ENCODE measurements at regions not wholly inside any gene's neighbourhood (a gene's known extent, or its start where the extent isn't known, plus 50 kb on each side); places are given as distances from the start of the nearest gene placed in this dataset.
"Not testable (repeated sequence)": the region's sequence is repeated elsewhere in the genome, so short reads cannot be mapped to it uniquely, and the experiment has no call there.

DNA sequence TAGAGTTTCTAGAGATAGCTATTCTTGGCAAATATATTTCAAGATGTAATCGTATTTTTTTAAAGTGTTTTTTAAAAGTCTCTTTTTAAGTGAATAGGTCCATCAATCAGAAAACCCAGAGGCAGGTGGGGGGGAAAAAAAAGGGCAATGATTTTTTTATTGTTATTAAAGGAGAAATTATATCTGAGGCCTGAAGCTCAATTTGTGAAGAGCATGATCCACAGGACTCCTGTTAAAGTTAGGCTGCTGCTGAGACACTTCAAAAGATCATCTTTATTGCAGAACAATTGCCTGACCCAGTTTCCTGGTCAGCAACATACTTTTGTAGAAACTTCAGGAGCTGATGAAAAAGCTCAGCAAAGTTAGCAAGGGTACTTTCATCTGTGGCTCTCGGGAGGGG, 326.2 kb downstream of the RASEF start:
- 86 to 90% methylated on average over 1 of the region's 2 CpGs for WGBS, 2 experiments (ENCODE audit: insufficient coverage in 2 of 2)
- Histone ChIP-seq H3K4me1 (ENCODE audit: control insufficient read depth, insufficient read depth, low read length, poor library complexity, severe bottlenecking) (no peaks in the 10 kb centered on the region), H3K36me3 (ENCODE audit: control insufficient read depth, insufficient read depth, low read length) (no peaks in the 10 kb centered on the region)

DNA sequence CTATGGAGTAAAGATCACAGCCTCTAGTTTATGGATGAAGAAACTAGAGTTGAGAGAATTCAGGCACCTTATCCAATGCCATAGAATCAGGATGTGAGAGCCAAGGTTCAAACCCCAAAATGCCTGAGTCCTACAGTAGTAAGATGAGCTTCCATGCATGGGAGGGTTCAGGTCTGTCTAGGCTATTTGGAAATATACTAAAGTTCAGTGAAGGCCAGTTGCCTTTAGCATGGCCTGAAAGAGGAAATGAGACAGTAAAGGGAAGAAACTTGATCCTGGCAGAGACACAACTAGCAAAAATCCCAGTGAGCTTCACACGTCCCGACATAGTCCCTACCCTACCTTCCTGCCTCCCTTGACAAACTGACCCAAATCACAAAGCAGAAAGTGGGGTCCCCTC, 317.0 kb downstream of the RASEF start:
- WGBS, 2 experiments (ENCODE audit: insufficient coverage in 2 of 2): 80% methylated on average over 1 of the region's 2 CpGs; no CpG with 5 or more reads in 1 of the 2 experiments
- no peaks in the 10 kb centered on the region for H3K9me3 ChIP-seq (ENCODE audit: control insufficient read depth, low read length)
- no peak overlapping the region for H3K4me3 ChIP-seq (ENCODE audit: extremely low read depth, insufficient read depth, low read length, poor library complexity, severe bottlenecking)
- H3K36me3 ChIP-seq (ENCODE audit: control insufficient read depth, insufficient read depth, low read length): no peaks in the 10 kb centered on the region
- no peaks in the 10 kb centered on the region for H3K4me1 ChIP-seq (ENCODE audit: control insufficient read depth, insufficient read depth, low read length, poor library complexity, severe bottlenecking)
- no peak overlapping the region for H3K27ac ChIP-seq (ENCODE audit: low read depth, low read length, severe bottlenecking)

More for the DNA sequence above, 326.2 kb downstream of the RASEF start:
- Histone ChIP-seq H3K4me3 (ENCODE audit: extremely low read depth, insufficient read depth, low read length, poor library complexity, severe bottlenecking) (no peak overlapping the region), H3K9me3 (ENCODE audit: control insufficient read depth, low read length) (no peaks in the 10 kb centered on the region), H3K27ac (ENCODE audit: low read depth, low read length, severe bottlenecking) (no peak overlapping the region)

DNA sequence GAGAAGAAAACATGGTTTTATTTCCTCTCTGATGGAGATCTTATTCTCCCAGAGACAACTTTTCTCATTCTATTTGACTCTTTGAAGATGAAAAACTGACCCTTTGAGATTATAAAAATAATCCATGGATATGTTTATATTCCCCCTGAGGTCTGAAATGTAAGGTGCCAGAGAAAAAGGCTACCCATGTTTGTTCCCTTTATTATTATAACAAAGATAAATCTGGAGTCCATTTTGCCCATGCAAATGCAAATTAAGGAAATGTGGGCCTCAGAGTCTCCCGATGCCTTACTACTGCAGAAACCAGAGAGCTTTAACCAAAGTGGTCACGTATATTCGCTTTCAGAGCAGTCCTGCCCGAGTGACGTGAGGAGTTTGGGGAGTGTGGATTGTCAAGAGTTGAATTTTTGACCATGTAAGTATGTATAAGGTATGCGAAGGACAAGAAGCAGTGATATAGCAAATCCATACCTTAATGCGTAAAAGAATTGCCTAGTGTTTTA, 312.5 kb downstream of the RASEF start:
- Histone ChIP-seq H3K4me3 (ENCODE audit: extremely low read depth, insufficient read depth, low read length, poor library complexity, severe bottlenecking) (no peak overlapping the region), H3K36me3 (ENCODE audit: control insufficient read depth, insufficient read depth, low read length) (no peaks in the 10 kb centered on the region), H3K27ac (ENCODE audit: low read depth, low read length, severe bottlenecking) (no peak overlapping the region), H3K4me1 (ENCODE audit: control insufficient read depth, insufficient read depth, low read length, poor library complexity, severe bottlenecking) (no peaks in the 10 kb centered on the region), H3K9me3 (ENCODE audit: control insufficient read depth, low read length) (no peaks in the 10 kb centered on the region)
- 69 to 79% methylated on average over 5 of the region's 7 CpGs for WGBS, 2 experiments (ENCODE audit: insufficient coverage in 2 of 2)

DNA sequence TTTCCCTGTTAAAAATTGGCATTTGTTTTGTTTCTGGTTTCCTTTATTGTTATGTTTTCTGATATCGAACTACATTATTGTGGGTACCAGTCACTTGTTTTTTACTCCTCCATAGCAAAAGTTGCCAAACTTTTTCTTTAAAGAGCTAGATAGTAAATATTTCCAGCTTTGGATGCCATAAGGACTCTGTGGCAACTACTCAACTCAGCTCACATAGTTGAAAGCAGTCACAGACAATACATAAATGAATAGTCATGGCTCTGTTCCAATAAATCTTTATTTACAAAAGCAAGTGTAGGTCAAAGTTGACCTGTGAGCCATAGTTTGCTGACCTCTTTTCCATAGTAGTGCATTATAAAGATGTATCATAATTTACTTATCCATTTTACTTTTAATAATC, 305.0 kb downstream of the RASEF start:
- H3K27ac ChIP-seq (ENCODE audit: low read depth, low read length, severe bottlenecking): no peak overlapping the region
- WGBS, 2 experiments (ENCODE audit: insufficient coverage in 2 of 2): no CpG with 5 or more reads among the region's 1 CpG
- H3K36me3 ChIP-seq (ENCODE audit: control insufficient read depth, insufficient read depth, low read length): no peaks in the 10 kb centered on the region
- H3K4me1 ChIP-seq (ENCODE audit: control insufficient read depth, insufficient read depth, low read length, poor library complexity, severe bottlenecking): no peaks in the 10 kb centered on the region
- no peak overlapping the region for H3K4me3 ChIP-seq (ENCODE audit: extremely low read depth, insufficient read depth, low read length, poor library complexity, severe bottlenecking)
- no peaks in the 10 kb centered on the region for H3K9me3 ChIP-seq (ENCODE audit: control insufficient read depth, low read length)

DNA sequence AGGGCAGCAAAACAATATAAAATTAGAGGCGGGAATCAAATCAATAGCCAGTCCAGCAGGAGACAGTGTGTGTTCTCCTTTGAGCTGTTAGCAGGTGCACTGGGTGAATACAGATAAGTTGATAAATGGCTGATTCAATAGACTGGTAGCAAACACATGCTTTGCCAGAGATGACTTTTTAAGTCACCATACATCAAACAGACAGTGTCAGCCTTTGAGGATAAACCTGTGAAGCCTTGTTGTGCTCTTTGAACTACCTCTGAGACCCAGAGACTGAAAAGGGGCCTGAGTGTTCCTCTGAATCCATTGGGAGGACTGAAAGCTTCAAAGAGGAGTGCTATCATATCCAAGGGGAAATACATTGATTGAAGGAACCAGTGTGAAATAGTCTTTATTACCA, 301.9 kb downstream of the RASEF start:
- WGBS, 2 experiments (ENCODE audit: insufficient coverage in 2 of 2): 100% methylated on average over 1 of the region's 1 CpG; no CpG with 5 or more reads in 1 of the 2 experiments
- Histone ChIP-seq H3K4me3 (ENCODE audit: extremely low read depth, insufficient read depth, low read length, poor library complexity, severe bottlenecking) (no peak overlapping the region), H3K36me3 (ENCODE audit: control insufficient read depth, insufficient read depth, low read length) (no peaks in the 10 kb centered on the region), H3K9me3 (ENCODE audit: control insufficient read depth, low read length) (no peaks in the 10 kb centered on the region), H3K4me1 (ENCODE audit: control insufficient read depth, insufficient read depth, low read length, poor library complexity, severe bottlenecking) (no peaks in the 10 kb centered on the region), H3K27ac (ENCODE audit: low read depth, low read length, severe bottlenecking) (no peak overlapping the region)

DNA sequence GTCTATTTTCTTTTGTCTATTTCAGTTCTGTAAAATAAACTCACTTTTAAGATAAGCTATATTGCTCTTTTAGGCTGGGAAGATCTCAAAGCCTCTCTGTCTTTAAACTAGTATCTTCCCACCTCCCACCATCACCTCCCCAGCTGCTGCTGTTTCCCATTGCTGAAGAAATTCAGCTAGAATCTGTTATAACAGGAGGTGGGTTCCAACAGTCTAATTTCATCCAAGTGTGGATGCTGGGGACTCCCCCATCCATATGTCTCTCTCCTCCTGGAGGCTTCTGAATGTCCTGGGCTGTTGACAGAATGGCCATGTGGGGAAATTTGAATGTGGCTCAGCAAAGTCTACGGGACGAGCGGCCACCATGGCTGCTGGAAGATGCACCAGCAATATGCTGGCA, 301.0 kb downstream of the RASEF start:
- 95 to 100% methylated on average over 1 to 3 of the region's 3 CpGs for WGBS, 2 experiments (ENCODE audit: insufficient coverage in 2 of 2)
- no peaks in the 10 kb centered on the region for H3K9me3 ChIP-seq (ENCODE audit: control insufficient read depth, low read length)
- H3K36me3 ChIP-seq (ENCODE audit: control insufficient read depth, insufficient read depth, low read length): no peaks in the 10 kb centered on the region
- no peak overlapping the region for H3K27ac ChIP-seq (ENCODE audit: low read depth, low read length, severe bottlenecking)
- no peak overlapping the region for H3K4me3 ChIP-seq (ENCODE audit: extremely low read depth, insufficient read depth, low read length, poor library complexity, severe bottlenecking)
- H3K4me1 ChIP-seq (ENCODE audit: control insufficient read depth, insufficient read depth, low read length, poor library complexity, severe bottlenecking): no peaks in the 10 kb centered on the region

DNA sequence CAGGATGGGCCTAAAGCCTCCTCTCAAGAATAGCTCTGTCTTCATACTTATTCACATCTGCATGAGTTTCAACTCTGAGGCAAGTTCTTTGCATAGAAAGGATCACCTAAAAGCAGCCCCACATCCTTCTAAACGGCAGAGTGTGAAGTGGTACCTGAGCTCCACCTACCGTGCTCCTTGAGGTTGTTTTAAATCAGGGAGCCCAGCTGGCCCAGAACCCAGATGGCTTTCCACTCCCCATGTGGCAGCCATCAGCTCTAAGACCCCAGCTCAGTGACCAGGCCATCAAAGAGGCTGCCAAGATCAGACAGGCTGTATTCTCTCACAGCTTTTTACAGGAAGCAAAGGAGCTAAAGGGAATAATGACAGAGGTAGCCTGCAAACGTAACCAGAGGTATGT, 299.3 kb downstream of the RASEF start:
- 33 to 57% methylated on average over 1 of the region's 3 CpGs for WGBS, 2 experiments (ENCODE audit: insufficient coverage in 2 of 2)
- H3K4me3 ChIP-seq (ENCODE audit: extremely low read depth, insufficient read depth, low read length, poor library complexity, severe bottlenecking): no peak overlapping the region
- no peak overlapping the region for H3K27ac ChIP-seq (ENCODE audit: low read depth, low read length, severe bottlenecking)

DNA sequence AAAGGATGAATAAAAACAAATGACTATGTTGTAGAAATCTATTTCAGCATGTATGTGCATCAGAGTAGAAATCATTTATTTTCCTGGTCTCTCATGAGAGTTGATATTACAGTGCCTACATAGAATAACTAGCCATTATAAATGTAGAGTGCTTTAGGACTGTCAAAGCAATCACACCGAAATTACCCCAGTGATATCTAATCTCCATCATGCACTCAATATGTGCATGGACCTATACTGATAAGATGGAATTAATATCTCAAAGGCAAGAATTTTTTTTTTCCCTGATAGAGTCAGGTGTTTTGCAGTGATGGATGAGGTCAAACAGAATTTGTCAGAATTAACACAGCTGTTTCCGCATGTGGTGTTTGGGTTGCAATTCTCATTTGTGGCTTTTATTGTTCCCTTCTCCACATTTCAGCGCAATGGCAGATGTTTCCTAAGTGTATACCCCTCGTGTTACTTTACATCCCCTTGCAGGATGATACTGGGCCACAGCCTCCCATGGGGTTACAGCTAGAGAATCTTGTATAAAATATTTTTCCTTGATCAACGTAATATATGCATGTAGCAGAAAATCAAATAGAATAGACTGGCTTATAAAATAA, 298.8 kb downstream of the RASEF start:
- Histone ChIP-seq H3K27ac (ENCODE audit: low read depth, low read length, severe bottlenecking) (no peak overlapping the region), H3K4me3 (ENCODE audit: extremely low read depth, insufficient read depth, low read length, poor library complexity, severe bottlenecking) (no peak overlapping the region), H3K4me1 (ENCODE audit: control insufficient read depth, insufficient read depth, low read length, poor library complexity, severe bottlenecking) (no peaks in the 10 kb centered on the region), H3K36me3 (ENCODE audit: control insufficient read depth, insufficient read depth, low read length) (no peaks in the 10 kb centered on the region), H3K9me3 (ENCODE audit: control insufficient read depth, low read length) (no peaks in the 10 kb centered on the region)
- WGBS, 2 experiments (ENCODE audit: insufficient coverage in 2 of 2): 83 to 100% methylated on average over 2 of the region's 5 CpGs

More for the DNA sequence above, 299.3 kb downstream of the RASEF start:
- Histone ChIP-seq H3K4me1 (ENCODE audit: control insufficient read depth, insufficient read depth, low read length, poor library complexity, severe bottlenecking) (no peaks in the 10 kb centered on the region), H3K9me3 (ENCODE audit: control insufficient read depth, low read length) (no peaks in the 10 kb centered on the region), H3K36me3 (ENCODE audit: control insufficient read depth, insufficient read depth, low read length) (no peaks in the 10 kb centered on the region)

DNA sequence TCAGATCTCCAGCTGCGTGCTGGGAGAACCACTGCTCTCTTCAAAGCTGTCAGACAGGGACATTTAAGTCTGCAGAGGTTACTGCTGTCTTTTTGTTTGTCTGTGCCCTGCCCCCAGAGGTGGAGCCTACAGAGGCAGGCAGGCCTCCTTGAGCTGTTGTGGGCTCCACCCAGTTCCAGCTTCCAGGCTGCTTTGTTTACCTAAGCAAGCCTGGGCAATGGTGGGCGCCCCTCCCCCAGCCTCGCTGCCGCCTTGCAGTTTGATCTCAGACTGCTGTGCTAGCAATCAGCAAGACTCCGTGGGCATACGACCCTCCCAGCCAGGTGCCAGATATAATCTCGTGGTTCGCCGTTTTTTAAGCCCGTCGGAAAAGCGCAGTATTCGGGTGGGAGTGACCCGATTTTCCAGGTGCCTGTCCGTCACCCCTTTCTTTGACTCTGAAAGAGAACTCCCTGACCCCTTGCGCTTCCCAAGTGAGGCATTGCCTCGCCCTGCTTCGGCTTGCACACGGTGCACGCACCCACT, 288.2 kb downstream of the RASEF start:
- H3K36me3 ChIP-seq (ENCODE audit: control insufficient read depth, insufficient read depth, low read length); H3K4me3 ChIP-seq (ENCODE audit: extremely low read depth, insufficient read depth, low read length, poor library complexity, severe bottlenecking); H3K4me1 ChIP-seq (ENCODE audit: control insufficient read depth, insufficient read depth, low read length, poor library complexity, severe bottlenecking); H3K27ac ChIP-seq (ENCODE audit: low read depth, low read length, severe bottlenecking); H3K9me3 ChIP-seq (ENCODE audit: control insufficient read depth, low read length): not testable (repeated sequence)
- 93 to 96% methylated on average over 13 to 15 of the region's 20 CpGs for WGBS, 2 experiments (ENCODE audit: insufficient coverage in 2 of 2)

DNA sequence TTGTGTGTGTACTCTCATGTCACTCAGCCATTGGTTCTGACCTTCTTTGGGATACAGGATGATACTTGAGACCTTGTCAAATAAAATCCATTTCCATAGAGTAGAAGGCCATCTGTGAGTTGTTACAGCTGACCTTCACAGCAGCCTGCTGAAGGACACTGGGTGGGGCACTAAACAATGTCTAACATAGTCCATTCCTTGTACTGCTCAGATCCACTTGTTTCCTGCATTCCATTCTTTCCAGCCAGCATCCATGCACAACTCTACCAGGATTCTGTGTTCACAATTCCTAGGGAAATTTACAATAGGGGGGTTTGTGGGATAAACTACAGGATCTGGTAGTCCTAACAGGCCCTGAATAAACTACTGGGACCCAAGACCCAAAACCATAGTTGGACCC, 286.4 kb downstream of the RASEF start:
- Histone ChIP-seq H3K4me1 (ENCODE audit: control insufficient read depth, insufficient read depth, low read length, poor library complexity, severe bottlenecking) (no peaks in the 10 kb centered on the region), H3K9me3 (ENCODE audit: control insufficient read depth, low read length) (no peaks in the 10 kb centered on the region), H3K36me3 (ENCODE audit: control insufficient read depth, insufficient read depth, low read length) (no peaks in the 10 kb centered on the region), H3K4me3 (ENCODE audit: extremely low read depth, insufficient read depth, low read length, poor library complexity, severe bottlenecking) (no peak overlapping the region), H3K27ac (ENCODE audit: low read depth, low read length, severe bottlenecking) (no peak overlapping the region)

DNA sequence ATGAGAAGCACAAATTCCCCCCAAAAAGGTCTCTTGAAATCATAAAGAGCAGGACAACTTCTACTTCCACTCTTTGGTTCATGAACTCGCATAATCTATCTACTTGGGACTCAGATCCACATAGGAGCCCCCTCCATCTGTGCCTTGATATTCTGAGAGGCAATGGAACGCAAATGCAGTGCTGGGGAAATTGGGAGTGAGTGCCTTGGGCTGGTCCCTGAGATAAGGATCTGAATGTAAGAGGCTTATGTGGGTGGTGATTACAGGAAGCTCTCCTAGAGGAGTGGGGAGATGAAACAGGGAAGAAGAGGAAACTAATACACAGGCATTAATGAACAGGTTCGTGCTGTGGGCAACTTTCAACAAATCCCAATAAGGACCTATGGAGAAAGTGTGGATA, 285.6 kb downstream of the RASEF start:
- H3K4me1 ChIP-seq (ENCODE audit: control insufficient read depth, insufficient read depth, low read length, poor library complexity, severe bottlenecking): no peaks in the 10 kb centered on the region
- no peak overlapping the region for H3K4me3 ChIP-seq (ENCODE audit: extremely low read depth, insufficient read depth, low read length, poor library complexity, severe bottlenecking)
- no peak overlapping the region for H3K27ac ChIP-seq (ENCODE audit: low read depth, low read length, severe bottlenecking)
- WGBS, 2 experiments (ENCODE audit: insufficient coverage in 2 of 2): 75% methylated on average over 1 of the region's 3 CpGs; no CpG with 5 or more reads in 1 of the 2 experiments
- H3K36me3 ChIP-seq (ENCODE audit: control insufficient read depth, insufficient read depth, low read length): no peaks in the 10 kb centered on the region
- no peaks in the 10 kb centered on the region for H3K9me3 ChIP-seq (ENCODE audit: control insufficient read depth, low read length)

Data from mesodermal cell (in vitro differentiated cells).